Suppressor macrophage treated with lipopolysaccharide for 1 hour (primary cell): ENCODE measurements at regions not wholly inside any gene's neighbourhood (a gene's known extent, or its start where the extent isn't known, plus 50 kb on each side); places are given as distances from the start of the nearest gene placed in this dataset.
"Not testable (repeated sequence)": the region's sequence is repeated elsewhere in the genome, so short reads cannot be mapped to it uniquely, and the experiment has no call there.

Experiments used
- DNase-seq, 3 donors: peaks; one replicate each; pipeline ENCODE4 v3.0.0-alpha.2; 2020 to 2022

DNA sequence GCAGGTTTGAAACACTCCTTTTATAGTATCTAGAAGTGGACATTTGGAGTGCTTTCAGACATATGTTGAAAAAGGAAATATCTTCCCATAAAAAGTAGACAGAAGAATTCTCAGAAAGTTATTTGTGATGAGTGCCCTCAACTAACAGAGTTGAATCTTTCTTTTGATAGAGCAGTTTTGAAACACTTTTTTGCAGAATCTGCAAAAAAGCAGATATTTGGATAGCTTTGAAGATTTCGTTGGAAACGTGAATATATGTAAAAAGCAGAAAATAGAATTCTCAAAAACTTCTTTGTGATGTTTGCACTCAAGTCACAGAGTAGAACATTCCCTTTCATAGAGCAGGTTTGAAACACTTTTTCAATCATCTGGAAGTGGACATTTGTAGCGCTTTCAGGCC lies 676.4 kb upstream of the ZNF337 start:
- DNase-seq: not testable (repeated sequence)

DNA sequence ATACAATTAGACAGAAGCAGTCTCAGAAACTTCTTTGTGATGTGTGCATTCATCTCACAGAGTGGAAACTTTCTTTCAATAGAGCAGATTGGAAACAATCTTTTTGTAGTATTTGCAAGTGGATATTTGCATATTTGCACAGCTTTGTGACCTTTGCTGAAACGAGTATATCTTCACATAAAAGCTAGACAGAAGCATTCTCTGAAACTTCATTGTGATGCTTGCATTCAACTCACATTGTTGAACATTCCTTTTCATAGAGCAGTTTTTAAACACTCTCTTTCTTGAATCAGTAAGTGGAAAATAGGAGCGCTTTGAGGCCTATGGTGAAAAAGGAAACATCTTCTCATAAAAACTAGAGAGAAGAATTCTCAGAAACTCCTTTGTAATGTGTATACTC lies 657.9 kb upstream of the ZNF337 start:
- DNase-seq: no peak

DNA sequence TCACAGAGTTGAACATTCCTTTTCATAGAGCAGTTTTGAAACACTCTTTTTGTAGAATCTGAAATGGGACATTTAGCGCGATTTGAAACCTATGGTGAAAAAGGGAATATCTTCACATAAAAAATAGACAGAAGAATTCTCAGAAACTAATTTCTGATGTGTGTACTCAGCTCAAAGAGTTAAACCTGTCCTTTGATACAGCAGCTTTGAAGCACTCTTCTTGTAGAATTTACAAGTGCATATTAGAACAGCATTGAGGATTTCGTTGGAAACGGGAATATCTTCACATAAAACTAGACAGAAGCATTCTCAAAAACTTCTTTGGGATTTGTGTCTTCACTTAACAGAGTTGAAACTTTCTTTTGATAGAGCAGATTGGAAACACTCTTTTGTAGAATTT lies 650.7 kb upstream of the ZNF337 start:
- DNase-seq: no peak

DNA sequence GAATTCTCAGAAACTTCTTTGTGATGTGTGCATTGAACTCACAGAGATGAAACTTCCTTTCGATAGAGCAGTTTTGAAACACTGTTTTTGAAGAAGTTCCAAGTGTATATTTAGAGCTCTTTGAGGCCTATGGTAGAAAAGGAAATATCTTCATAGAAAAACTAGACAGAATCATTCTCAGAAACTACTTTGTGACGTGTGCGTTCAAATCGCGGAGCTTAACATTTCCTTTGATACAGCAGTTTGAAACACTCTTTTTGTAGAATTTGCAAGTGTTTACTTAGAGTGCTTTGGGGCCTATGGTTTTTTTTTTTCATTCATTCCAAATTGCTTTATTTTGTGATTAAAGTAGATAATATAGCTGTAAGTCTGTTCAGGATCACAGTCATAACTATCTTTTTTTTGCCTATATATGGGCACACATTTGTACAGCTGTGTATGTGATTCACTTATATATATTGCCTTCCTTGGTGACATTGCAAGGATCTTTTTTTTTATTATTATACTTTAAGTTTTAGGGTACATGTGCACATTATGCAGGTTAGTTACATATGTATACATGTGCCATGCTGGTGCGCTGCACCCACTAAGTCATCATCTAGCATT lies 643.9 kb upstream of the ZNF337 start:
- not testable (repeated sequence) for DNase-seq

DNA sequence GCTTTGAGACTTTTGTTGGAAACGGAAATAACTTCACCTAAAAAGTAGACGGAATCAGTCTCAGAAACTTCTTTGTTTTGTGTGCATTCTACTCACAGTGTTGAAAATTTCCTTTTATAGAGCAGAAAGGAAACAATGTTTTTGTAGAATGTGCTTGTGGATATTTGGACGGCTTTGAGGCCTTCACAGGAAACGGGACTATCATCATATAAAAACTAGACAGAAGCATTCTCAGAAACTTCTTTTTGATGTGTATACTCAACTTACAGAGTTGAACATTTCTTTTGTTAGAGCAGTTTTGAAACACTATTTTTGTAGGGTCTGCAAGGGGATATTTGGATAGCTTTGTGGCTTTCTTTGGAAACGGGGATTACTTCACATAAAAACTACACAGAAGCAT lies 627.5 kb upstream of the ZNF337 start:
- no peak for DNase-seq

DNA sequence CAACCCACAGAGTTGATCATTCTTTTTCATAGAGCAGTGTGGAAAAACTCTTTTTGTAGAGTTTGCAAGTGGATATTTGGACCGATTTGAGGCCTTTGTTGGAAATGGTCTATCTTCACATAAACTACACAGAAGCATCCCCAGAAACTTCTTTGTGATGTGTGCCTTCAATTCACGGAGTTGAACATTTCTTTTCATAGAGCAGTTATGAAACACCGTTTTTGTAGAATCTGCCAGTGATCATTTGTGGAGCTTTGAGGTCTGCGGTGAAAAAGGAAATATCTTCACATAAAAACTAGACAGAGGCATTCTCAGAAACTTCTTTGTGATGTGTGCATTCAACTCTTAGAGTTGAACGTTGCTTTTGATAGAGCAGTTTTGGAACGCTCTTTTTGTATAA lies 618.4 kb upstream of the ZNF337 start:
- DNase-seq: no peak

DNA sequence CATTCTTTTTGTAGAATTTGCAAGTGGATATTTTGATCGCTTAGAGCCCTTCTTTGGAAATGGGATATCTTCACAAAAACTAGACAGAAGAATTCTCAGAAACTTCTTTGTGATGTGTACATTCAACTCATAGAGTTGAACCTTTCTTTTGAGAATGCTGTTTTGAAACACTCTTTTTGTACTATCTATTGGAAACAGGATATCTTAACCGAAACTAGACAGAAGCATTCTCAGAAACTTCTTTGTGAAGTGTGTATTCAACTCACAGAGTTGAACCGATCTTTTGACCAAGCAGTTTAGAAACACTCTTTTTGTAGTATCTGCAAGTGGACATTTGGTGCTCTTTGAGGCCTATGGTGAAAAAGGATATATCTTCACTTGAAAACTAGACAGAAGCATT lies 613.1 kb upstream of the ZNF337 start:
- not testable (repeated sequence) for DNase-seq

DNA sequence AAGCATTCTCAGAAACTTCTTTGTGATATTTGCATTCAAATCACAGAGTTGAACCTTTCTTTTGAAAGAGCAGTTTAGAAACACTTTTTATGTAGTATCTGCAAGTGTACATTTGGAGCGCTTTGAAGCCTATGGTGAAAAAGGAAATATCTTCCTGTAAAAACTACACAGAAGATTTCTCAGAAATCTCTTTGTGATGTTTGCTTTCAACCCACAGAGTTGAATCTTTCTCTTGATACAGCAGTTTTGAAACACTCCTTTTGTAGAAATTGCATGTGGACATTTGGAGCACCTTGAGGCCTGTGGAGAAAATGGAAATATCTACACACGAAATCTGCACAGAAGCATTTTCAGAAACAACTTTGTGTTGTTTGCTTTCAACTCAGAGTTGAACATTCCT lies 612.3 kb upstream of the ZNF337 start:
- DNase-seq: no peak

DNA sequence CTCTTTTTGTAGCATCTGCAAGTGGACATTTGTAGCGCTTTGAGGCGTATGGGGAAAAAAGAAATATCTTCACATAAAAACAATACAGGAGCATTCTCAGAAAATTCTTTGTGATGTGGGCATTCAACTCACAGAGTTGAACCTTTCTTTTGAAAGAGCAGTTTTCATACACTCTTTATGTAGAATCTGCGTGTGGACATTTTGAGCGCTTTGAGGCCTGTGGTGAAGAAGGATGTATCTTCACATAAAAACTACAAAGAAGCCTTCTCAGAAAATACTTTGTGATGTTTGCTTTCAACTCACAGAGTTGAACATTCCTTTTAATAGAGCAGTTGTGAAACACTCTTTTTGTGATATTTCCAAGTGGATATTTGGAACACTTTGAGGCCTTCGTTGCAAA lies 598.4 kb upstream of the ZNF337 start:
- DNase-seq: no peak

DNA sequence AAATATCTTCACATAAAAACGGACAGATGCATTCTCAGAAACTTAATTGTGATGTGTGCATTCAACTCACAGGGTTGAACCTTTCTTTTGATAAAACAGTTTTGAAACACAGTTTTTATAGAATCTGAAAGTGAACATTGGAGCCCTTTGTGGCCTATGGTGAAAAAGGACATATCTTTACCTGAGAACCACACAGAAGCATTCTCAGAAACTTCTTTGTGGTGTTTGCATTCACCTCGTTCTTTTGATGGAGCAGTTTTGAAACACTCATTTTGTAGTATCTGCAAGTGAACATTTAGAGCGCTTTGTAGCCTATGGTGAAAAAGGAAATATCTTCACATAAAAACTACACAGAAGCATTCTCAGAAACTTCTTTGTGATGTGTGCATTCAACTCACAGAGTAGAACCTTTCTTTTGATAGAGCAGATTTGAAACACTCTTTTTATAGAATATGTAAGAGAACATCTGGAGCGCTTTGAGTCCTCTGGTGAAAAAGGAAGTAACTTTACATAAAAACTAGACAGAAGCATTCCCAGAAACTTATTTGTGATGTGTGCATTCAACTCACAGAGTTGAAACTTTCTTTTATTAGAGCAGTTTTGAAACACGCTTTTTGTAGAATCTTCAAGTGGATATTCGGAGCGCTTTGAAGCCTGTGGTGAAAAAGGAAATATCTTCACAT lies 591.9 kb upstream of the ZNF337 start:
- DNase-seq: not testable (repeated sequence)

DNA sequence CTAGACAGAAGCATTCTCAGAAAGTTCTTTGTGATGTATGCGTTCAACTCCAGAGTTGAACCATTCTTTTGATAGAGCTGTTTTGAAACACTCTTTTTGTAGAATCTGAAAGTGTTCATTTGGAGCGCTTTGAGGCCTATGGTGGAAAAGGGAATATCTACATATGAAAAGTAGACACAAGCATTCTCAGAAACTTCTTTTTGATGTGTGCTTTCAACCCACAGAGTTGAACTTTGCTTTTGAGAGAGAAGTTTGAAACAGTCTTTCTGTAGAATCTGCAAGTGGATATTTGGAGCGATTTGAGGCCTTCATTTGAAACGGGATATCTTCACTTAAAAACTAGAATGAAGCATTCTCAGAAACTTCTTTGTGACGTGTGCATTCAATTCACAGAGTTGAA lies 582.6 kb upstream of the ZNF337 start:
- DNase-seq: no peak

DNA sequence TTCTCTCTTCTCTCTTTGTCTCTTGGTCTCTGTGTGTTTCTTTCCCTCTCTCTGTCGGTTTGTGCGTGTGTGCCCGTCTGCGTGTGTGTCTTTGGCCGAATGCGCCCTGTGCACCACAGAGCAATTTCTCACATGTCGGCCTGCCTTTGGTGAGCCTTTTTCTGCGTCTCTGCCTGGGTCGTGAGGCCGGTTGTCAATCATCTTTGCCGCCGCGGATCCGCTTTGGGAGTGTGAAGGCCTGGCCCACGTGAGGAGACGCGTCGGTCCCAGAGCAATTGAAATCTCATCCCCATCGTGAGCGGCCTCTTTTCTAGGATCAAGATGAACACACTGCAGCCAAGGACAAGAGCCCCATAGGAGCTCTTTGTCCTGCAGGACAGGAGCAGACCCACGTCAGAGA lies 580.7 kb upstream of the ZNF337 start:
- DNase-seq: no peak

DNA sequence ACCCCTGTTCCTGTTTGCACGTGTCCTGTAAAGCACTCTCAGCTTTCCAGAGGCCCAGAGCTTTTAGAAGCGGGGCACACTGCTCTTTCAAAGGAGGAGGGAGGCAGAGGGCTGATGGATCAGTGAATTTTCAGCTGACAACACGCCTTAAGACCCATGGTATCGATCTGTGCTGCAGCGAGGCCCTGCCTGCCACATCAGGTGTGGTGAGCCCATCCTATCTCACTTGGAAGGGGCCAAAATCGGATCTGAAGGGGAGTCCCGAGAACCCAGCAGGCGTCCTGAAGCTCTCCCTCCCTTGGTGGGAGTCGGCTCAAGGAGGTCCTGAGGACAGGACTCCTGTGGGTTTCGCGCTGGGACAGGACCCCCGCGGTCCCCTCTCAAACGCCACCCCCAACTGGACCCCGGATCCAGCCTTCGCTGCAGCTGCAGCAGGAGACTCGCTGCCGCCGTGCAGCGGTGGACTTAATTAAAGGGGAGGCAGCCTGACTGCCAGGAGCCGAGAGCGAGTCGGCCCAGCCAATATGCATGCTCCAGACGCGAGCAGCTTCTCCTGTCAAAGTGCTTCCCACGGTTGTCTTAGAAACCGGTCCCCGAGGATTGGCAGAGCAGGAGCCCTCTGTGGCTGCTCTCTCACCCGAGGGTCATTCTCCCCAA lies 580.0 kb upstream of the ZNF337 start:
- no peak for DNase-seq

DNA sequence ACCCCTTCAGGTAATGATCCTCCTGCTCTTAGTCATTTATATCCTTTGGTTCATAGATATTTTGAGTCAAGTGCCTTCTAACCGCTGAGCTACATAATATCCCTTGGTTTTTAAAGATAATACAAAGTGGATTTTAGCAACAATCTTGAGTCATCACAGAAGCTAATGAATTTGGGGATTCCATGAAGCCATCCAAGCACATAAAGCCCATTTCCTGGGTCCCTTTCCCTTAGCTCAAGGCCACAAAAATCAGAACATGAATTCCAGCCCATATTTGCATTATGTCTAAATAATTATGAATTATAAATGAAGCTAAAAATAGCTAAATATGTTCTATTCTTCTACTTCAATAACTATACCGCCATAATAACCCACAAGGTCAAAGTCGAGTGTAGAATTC lies 572.1 kb upstream of the ZNF337 start:
- not testable (repeated sequence) for DNase-seq

DNA sequence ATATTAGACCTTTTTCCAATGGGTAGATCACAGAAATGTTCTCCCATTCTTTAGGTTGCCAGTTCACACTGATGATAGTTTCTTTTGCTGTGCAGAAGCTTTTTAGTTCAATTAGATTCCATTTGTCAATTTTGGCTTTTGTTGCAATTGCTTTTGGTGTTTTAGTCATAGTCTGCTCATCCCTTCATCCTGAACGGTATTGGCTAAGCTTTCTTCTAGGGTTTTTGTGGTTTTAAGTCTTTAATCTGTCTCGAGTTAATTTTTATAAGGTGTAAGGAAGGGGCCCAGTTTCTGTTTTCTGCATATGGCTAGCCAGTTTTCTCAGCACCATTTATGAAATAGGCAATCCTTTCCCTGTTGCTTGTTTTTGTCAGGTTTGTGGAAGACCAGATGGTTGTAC lies 564.3 kb upstream of the ZNF337 start:
- DNase-seq: not testable (repeated sequence)

DNA sequence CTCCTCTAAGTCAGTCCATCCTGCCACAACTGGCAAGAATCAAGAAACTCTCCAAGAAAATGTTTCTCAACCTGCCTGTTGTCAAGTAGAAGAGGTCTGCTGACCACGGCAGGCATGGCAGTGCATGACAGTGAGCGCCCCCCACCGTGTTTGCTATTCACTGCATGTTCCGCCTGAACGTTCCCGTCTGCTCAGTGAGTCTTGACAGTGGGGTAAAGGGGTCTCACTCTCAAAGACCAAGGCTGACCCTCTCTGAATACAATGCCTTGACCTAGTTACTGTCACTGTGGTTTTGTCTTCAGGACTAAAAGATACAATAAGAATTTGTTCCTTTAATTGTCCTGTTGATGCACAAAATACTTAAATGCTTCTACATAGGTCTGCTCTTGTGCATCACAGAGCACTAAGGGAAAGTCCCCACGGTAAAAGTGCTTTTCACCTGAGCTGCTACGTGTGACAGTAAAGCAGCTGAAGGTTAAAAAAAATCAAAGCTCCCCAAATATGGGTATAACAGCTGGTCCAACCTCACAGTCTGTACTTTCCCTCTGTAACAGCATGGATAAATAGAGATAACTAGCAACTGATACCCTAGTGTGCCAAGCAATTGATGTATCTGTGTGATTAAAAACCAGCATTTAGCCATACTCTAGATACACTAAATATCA lies 555.8 kb upstream of the ZNF337 start:
- DNase-seq: not testable (repeated sequence)

DNA sequence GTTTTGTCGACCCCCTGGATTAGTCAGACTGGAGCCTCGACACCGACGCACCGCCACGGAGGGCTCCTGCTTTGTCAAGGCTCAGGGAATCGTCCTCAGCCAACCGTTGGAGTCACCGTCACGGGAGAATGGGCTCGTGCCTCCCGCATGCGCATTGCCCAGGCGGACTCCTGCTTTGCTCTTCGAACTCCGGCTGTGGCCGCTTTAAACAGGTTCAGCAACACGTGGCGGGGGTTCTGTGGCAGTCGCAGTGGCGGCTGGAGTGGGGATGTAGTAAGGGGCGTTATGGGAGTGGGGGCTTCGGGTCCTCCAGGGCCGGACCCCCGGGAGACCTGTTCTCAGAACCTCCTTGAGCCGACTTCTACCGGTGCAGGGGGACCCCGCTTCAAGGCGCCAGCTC lies 554.7 kb upstream of the ZNF337 start:
- DNase-seq: not testable (repeated sequence)

DNA sequence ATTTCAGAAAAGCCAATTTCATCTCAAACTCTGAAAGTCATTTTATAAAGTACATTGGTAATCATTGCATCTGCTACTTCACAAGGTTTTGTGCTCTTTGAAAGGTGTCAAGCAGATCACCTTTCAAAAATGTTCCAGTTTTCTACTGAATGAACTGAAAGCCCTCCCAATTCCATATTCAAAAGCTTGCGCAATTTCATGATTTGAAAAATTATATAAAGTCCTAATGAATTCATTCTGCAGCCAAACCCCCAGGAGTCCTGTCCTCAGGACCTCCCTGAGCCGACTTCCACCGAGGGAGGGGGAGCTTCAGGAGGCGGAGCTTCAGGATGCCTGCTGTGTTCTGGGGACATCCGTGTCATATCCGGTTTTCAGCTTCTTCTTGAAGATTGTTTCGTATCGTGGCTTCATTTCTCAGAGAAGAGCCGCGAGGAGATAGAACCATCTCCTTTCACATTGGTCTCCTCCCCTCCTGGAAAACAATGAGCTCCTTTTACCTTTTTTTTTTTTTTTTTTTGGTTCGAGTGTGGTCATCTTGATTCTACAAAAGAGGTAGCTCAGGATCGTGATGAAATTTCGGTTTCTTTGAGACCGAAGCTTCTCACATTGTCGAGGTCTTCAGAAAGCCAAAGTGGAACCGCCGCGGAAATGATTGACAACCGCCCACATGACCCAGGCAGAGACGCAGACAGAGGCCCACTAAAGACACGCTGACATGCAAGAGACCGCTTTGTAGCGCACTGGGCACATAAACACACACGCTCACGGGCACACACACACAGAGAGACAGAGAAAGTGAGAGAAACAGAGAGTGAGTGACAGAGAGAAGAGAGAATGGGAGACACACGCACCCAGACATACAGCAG lies 553.8 kb upstream of the ZNF337 start:
- not testable (repeated sequence) for DNase-seq

DNA sequence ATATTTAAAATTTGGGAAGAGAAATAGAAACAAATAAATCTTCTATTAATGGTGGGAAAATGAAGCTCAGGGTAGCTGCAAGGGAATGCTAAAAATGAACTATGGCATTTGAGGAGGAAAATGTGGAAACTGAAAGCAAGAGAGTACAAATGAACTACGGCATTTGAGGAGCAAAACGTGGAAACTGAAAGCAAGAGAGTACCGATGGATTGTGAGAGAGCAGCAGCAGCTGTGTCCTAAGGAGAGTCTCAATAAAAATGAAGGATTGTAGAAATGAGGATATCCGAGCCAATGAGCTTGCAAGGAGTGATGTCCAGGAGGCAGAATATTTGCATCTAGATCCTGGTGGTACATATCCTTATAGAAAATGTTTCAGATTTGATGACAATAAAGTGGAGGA lies 547.1 kb upstream of the ZNF337 start:
- DNase-seq: no peak

DNA sequence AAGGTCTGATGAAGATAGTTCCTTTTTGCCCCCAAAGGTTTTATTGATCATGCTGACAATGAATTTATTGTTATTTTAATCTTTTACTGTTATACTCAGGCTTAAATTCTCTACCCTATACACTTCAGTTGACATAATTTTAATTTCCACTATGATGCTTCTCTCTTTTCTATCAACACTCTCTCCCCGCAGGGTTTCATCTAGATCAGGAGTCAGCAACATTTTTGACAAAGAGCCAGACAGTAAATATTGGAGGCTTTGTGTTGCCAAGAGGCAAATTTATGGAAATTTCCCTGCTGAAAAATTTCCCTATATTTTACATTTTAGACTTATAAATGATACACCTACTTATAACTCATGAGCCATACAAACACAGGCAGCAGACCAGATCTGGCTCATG lies 524.0 kb upstream of the ZNF337 start:
- not testable (repeated sequence) for DNase-seq

DNA sequence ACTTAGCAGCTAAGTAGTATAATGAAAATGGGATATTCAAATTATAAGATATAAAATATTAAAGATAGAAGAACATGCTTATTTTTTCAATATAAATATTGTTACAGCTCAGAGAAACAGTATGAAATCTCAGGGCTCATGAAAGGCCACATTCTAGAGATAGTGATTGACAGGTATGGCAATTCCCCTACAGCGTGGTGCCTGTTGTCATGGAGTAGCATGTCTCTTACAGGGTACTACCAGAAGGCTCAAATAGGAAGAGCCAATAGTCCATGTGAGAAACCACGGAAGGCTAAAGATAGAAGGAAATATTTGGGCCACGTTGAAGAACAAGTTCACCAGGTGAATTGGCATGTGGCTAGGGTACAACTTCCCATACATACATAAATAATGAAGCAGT lies 522.9 kb upstream of the ZNF337 start:
- DNase-seq: not testable (repeated sequence)

DNA sequence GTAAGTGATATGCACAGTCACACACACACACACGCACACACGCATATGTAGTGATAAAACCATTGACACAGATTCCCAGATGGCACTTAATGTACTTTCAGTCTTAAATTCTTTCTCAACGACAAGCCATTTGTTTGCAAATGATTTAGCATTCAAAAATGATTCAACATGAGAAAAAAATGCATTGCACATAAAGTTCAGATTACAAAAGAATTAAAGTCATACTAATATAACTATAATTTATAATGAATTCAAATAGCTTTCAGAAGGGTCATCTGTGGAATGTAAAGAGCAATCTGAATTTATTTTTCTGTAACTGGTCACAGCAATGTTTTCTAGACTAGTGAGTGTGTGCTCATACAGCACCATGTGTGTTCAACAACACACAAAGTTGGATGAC lies 521.6 kb upstream of the ZNF337 start:
- DNase-seq: no peak

DNA sequence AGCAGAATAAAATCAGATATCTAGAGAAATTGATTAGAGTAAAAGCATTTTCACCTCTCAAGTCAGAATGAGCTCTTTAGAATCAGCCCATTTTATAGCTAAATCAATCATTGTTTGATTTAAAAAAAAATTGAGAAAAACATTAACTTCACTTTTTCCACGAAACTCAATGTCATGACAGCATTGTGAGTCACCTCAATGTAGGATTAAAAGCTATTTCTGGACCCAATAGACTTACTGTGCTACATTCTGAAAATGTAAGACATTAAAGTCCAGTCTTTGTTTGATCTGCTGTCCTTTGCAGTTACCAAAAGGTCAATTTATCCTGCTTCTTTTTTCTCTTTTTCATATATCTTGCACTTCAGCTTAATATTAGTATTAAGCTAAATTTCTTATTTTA lies 519.4 kb upstream of the ZNF337 start:
- DNase-seq: no peak
